Panc1 (cell line): ENCODE measurements at regions not wholly inside any gene's neighbourhood (a gene's known extent, or its start where the extent isn't known, plus 50 kb on each side); places are given as distances from the start of the nearest gene placed in this dataset.

Source experiments
- ATAC-seq: fragments of 200-7000 bp; cut with Tn5 transposase; 2 replicates; pipeline ENCODE4 v1.9.1; 2020; ENCODE audit warnings: mild to moderate bottlenecking, moderate library complexity
- BruUV-seq: library from RNA; stranded (reverse); fragments of 400-500 nt; replicated peaks from 2 replicates; lab custom pipeline; 2021; lab: Mats Ljungman, UMichigan
- CTCF ChIA-PET: fragments of 300-600 bp; sonication (Branson Sonifier 250); formaldehyde crosslinking; loops from one replicate; lab custom pipeline; 2022; ENCODE audit warnings: antibody characterized with exemption; lab: Charles Lee
- POLR2A ChIA-PET: fragments of 300-600 bp; sonication (Branson Sonifier 250); formaldehyde crosslinking; loops from one replicate; lab custom pipeline; 2022; ENCODE audit warnings: antibody characterized with exemption; lab: Charles Lee
- DNase-seq: peaks from one replicate; pipeline ENCODE4 v3.0.0-alpha.2; 2010; ENCODE audit warnings: low read depth, low spot score
- H3K27ac ChIP-seq: 2 replicates; pipeline ENCODE4 v1.5.1; 2011; ENCODE audit warnings: mild to moderate bottlenecking, low read length, inconsistent platforms
- H3K27me3 ChIP-seq: fragments of 200-500 bp; sonication (Bioruptor generic); 2 replicates; pipeline ENCODE4 v1.6.0; 2014; ENCODE audit warnings: low read length, inconsistent platforms; ENCODE audit not compliant: control insufficient read depth, insufficient read depth
- H3K36me3 ChIP-seq: fragments of 200-500 bp; sonication (Bioruptor generic); 2 replicates; pipeline ENCODE4 v1.5.1; 2014; ENCODE audit warnings: inconsistent platforms, mild to moderate bottlenecking, low read length, moderate library complexity; ENCODE audit not compliant: control insufficient read depth, insufficient read depth
- H3K4me1 ChIP-seq: 2 replicates; pipeline ENCODE4 v1.5.1; 2011; ENCODE audit warnings: inconsistent platforms, mild to moderate bottlenecking, low read length, moderate library complexity; ENCODE audit not compliant: control insufficient read depth, insufficient read depth
- H3K4me3 ChIP-seq, 2 experiments: 2 replicates each; pipeline ENCODE4 v1.5.1; 2011 to 2012; ENCODE audit warnings: low read depth in 2 of 2, low read length in 2 of 2, mild to moderate bottlenecking in 2 of 2, inconsistent platforms in 1 of 2, moderate library complexity in 1 of 2
- H3K9me3 ChIP-seq: fragments of 200-500 bp; sonication (Bioruptor generic); 2 replicates; pipeline ENCODE4 v1.5.1; 2014; ENCODE audit warnings: low read depth, mild to moderate bottlenecking, inconsistent platforms, low read length, moderate library complexity; ENCODE audit not compliant: control insufficient read depth, insufficient read depth
- CTCF ChIP-seq: fragments of 450-650 bp; IDR thresholded peaks from 2 replicates; pipeline ENCODE4 v1.5.1; 2017; ENCODE audit warnings: mild to moderate bottlenecking
- POLR2AphosphoS5 ChIP-seq: IDR thresholded peaks from 2 replicates; pipeline ENCODE4 v1.6.1; 2012; ENCODE audit warnings: mild to moderate bottlenecking, low read depth, low read length, moderate library complexity
- SIN3A ChIP-seq: IDR thresholded peaks from 2 replicates; pipeline ENCODE4 v1.6.1; 2012; ENCODE audit warnings: low read depth, mild to moderate bottlenecking, low read length, moderate library complexity, borderline replicate concordance; ENCODE audit not compliant: insufficient read depth
- TCF7L2 ChIP-seq: IDR thresholded peaks from 2 replicates; pipeline ENCODE4 v1.6.1; 2011; ENCODE audit warnings: mild to moderate bottlenecking, low read depth, low read length, inconsistent platforms
- in situ Hi-C: cut with HindIII; loops from 2 replicates; pipeline ENCODE4 v1.10.0; 2016; ENCODE audit warnings: low sequenced_read_pairs, low pct_unique_long_range_greater_than_20kb
- intact Hi-C: fragments of 100-400 bp; cut with micrococcal nuclease; formaldehyde crosslinking; loops from one replicate; pipeline ENCODE4 v1.10.0; 2022; ENCODE audit not compliant: unreplicated experiment
- TF ChIP-seq, protein P1 (sequence below), 2 experiments: IDR thresholded peaks; 2 replicates each; pipeline ENCODE4 v1.6.1; 2011 to 2012; ENCODE audit warnings: low read depth in 2 of 2, control low read depth in 1 of 2, low read length in 1 of 2, mild to moderate bottlenecking in 1 of 2, moderate library complexity in 1 of 2; ENCODE audit not compliant: insufficient read depth in 1 of 2

GRCh38 chr17:33804401-33804800 lies 450.7 kb upstream of the CCL2 start:
- peaks cover 12% of the 10 kb centered on the region for H3K27me3 ChIP-seq
- ATAC-seq = no peak
- ChIA-PET POLR2A (no interaction called here), CTCF (interaction anchor here (0.6 kb wide), 1 partner anchor 511 kb away, joined by 6 read pairs; the partner anchor contains the start of gene ASIC2)
- no peak for DNase-seq
- H3K36me3 ChIP-seq = no peaks in the 10 kb centered on the region
- no peaks in the 10 kb centered on the region for H3K9me3 ChIP-seq
- no peak overlapping the region for H3K27ac ChIP-seq
- in situ Hi-C loops = no loop called here
- no peak overlapping the region for H3K4me3 ChIP-seq
- BruUV-seq = no TSS peak
- no peak for TF ChIP-seq TCF7L2
- TF ChIP-seq POLR2AphosphoS5 = no peak
- TF ChIP-seq CTCF = no peak
- TF ChIP-seq, protein P1, sequence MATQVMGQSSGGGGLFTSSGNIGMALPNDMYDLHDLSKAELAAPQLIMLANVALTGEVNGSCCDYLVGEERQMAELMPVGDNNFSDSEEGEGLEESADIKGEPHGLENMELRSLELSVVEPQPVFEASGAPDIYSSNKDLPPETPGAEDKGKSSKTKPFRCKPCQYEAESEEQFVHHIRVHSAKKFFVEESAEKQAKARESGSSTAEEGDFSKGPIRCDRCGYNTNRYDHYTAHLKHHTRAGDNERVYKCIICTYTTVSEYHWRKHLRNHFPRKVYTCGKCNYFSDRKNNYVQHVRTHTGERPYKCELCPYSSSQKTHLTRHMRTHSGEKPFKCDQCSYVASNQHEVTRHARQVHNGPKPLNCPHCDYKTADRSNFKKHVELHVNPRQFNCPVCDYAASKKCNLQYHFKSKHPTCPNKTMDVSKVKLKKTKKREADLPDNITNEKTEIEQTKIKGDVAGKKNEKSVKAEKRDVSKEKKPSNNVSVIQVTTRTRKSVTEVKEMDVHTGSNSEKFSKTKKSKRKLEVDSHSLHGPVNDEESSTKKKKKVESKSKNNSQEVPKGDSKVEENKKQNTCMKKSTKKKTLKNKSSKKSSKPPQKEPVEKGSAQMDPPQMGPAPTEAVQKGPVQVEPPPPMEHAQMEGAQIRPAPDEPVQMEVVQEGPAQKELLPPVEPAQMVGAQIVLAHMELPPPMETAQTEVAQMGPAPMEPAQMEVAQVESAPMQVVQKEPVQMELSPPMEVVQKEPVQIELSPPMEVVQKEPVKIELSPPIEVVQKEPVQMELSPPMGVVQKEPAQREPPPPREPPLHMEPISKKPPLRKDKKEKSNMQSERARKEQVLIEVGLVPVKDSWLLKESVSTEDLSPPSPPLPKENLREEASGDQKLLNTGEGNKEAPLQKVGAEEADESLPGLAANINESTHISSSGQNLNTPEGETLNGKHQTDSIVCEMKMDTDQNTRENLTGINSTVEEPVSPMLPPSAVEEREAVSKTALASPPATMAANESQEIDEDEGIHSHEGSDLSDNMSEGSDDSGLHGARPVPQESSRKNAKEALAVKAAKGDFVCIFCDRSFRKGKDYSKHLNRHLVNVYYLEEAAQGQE (IDR thresholded peaks at IDR 0.05; ENCODE audit: insufficient read depth in 1 of 2, low read depth in 2 of 2, low read length in 1 of 2) = no peak
- no peak for TF ChIP-seq SIN3A
- intact Hi-C loops = no loop called here
- H3K4me1 ChIP-seq = no peaks in the 10 kb centered on the region

- POLR2A ChIA-PET = no interaction called here
- no peak overlapping the region for H3K27ac ChIP-seq
- H3K4me3 ChIP-seq = no peak overlapping the region
- ATAC-seq (no peak), DNase-seq (no peak)
- CTCF ChIA-PET = no interaction called here
- H3K4me1 ChIP-seq = no peaks in the 10 kb centered on the region
- H3K9me3 ChIP-seq = no peaks in the 10 kb centered on the region
- no peaks in the 10 kb centered on the region for H3K36me3 ChIP-seq
- TF ChIP-seq, protein P1 (IDR thresholded peaks at IDR 0.05; ENCODE audit: insufficient read depth in 1 of 2, low read depth in 2 of 2, low read length in 1 of 2) = no peak
- TF ChIP-seq POLR2AphosphoS5 (no peak), CTCF (no peak), SIN3A (no peak), TCF7L2 (no peak)
- peaks cover 12% of the 10 kb centered on the region for H3K27me3 ChIP-seq
- in situ Hi-C loops = no loop called here
- BruUV-seq = no TSS peak
- intact Hi-C loops = no loop called here
These were observed 448.5 kb upstream of the CCL2 start for GRCh38 chr17:33806631-33807030.
